HUES6 (cell line): ENCODE measurements at regions not wholly inside any gene's neighbourhood (a gene's known extent, or its start where the extent isn't known, plus 50 kb on each side); places are given as distances from the start of the nearest gene placed in this dataset.
"Not testable (repeated sequence)": the region's sequence is repeated elsewhere in the genome, so short reads cannot be mapped to it uniquely, and the experiment has no call there.

ENCODE experiments used
- H3K27ac ChIP-seq: 2 replicates; pipeline ENCODE4 v1.7.0; 2013; ENCODE audit warnings: low read depth, mild to moderate bottlenecking, low read length, inconsistent platforms
- H3K27me3 ChIP-seq: 2 replicates; pipeline ENCODE4 v1.6.1; 2013; ENCODE audit warnings: low read length; ENCODE audit not compliant: control insufficient read depth, insufficient read depth
- H3K36me3 ChIP-seq: 2 replicates; pipeline ENCODE4 v1.6.1; 2013; ENCODE audit warnings: low read length; ENCODE audit not compliant: control insufficient read depth, insufficient read depth
- H3K4me1 ChIP-seq: 2 replicates; pipeline ENCODE4 v1.6.1; 2013; ENCODE audit warnings: low read length; ENCODE audit not compliant: control insufficient read depth, insufficient read depth
- H3K4me3 ChIP-seq: 2 replicates; pipeline ENCODE4 v1.5.1; 2013; ENCODE audit warnings: low read depth, low read length
- H3K9ac ChIP-seq: one replicate; pipeline ENCODE4 v1.6.1; 2013; ENCODE audit warnings: mild to moderate bottlenecking, low read length
- H3K9me3 ChIP-seq: 2 replicates; pipeline ENCODE4 v1.6.1; 2013; ENCODE audit warnings: low read depth, low read length; ENCODE audit not compliant: control insufficient read depth, insufficient read depth

- H3K27me3 ChIP-seq, result no peaks in the 10 kb centered on the region
- no peak overlapping the region for H3K27ac ChIP-seq
- H3K4me1 ChIP-seq, result peaks cover 18% of the 10 kb centered on the region; the same call in 1 of the 2 replicates
- H3K36me3 ChIP-seq, result no peaks in the 10 kb centered on the region
- no peaks in the 10 kb centered on the region for H3K9me3 ChIP-seq
- no peak overlapping the region for H3K4me3 ChIP-seq
- H3K9ac ChIP-seq, result no peak overlapping the region
These were observed 134.8 kb upstream of the ANKRD28 start for GRCh38 chr3:15932348-15933300.

DNA sequence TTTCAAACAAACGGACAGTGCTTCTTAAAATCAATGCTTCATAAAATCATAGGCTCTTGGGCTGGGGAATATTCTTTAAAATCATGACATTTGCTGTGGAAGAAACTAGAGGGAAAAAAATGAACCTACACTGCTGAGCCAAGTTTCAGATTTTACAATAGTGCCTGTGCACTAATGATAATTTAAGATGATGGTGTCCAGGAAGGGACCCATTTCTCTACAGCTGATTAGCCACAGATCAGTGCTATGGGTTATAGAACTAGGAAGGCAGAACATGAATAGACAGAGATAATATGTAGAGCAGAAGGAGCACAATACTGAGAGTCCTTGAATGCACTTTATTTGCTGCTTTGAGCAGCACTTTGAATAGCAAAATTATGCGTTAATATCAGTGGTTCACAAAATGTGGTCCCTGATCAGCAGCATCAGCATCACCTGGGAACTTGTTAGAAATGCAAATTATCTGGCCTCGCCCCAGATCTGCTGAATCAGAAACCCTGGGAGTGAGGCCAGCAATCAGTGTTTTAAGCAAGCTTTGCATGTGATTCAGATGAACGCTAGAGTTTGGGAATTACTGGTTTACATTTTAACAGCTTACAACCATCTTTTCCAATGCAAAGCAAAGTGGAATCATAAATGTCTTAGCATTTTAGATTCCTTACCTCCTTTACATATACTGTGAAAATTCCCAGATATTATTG is 135.8 kb upstream of the ANKRD28 start:
- Histone ChIP-seq H3K4me1 (peaks cover 18% of the 10 kb centered on the region; the same call in 1 of the 2 replicates), H3K27ac (no peak overlapping the region), H3K4me3 (no peak overlapping the region), H3K9me3 (no peaks in the 10 kb centered on the region), H3K36me3 (no peaks in the 10 kb centered on the region), H3K27me3 (no peaks in the 10 kb centered on the region), H3K9ac (no peak overlapping the region)

DNA sequence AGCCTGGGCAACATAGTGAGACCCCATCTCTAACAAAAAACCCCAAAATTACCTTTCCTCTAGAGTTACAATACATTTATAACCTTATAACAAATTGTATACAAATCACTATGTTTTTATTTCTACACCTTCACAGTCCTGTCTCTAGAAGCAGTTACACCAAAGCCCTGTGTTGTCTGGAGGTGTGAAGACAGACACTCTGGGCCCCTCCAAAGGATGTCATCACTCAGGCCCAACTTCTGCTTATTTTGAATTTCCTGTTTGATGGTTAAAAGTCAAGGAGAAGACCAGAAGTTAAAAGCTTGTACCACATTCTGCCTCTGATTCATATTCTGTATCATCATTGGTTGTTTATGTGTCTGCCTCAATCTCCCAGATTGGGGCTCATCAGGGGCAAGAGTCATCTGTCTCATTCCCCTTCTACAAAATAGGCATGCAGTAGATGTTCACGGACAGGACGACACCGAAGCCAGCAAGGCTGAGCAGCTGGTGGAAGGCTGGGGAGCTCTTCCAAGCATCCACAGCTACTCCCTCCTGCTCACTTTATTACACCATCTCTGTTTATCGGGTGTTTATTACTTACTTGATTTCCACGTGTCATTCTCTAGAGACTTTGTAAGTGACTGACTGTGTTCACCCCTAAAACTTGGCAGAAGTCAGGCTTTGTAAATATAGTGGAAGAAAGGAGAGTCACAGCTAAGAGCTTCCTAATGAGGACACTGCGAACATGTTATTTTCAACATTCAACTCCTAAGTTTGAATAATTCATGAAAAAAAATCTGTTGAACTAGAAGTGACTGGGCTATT is 136.8 kb upstream of the ANKRD28 start:
- H3K9me3 ChIP-seq, result no peaks in the 10 kb centered on the region

DNA sequence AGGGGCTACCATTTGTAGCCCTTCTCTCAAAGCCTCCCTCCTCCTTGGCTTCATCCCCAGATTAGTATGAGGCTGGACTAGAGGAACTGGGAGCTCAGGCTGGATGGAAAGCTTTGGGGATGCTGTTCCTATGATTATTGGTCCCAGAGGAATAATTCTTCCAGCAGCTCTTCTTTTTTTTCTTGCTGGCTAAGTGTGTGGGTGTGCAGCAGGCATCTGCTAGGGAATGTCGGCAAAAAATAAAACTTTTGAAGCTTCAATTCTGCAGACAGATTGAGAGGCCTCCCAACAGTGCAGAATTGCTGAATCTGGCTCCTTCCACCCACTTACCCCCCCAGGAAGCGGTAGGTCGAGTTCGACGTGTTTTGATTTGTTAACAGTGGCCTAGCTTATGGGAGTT is 138.5 kb upstream of the ANKRD28 start:
- no peak overlapping the region for H3K9ac ChIP-seq
- H3K36me3 ChIP-seq, result no peaks in the 10 kb centered on the region
- peaks cover 2% of the 10 kb centered on the region; the same call in 1 of the 2 replicates for H3K9me3 ChIP-seq
- H3K4me1 ChIP-seq, result peaks cover 9% of the 10 kb centered on the region; the same call in 1 of the 2 replicates
- H3K27ac ChIP-seq, result no peak overlapping the region
- no peak overlapping the region for H3K4me3 ChIP-seq
- no peaks in the 10 kb centered on the region for H3K27me3 ChIP-seq

More for the DNA sequence above, 136.8 kb upstream of the ANKRD28 start:
- Histone ChIP-seq H3K4me1 (peaks cover 14% of the 10 kb centered on the region; the same call in 1 of the 2 replicates), H3K4me3 (no peak overlapping the region), H3K36me3 (no peaks in the 10 kb centered on the region), H3K27me3 (no peaks in the 10 kb centered on the region), H3K27ac (no peak overlapping the region), H3K9ac (no peak overlapping the region)

- peaks cover 3% of the 10 kb centered on the region; the same call in 1 of the 2 replicates for H3K9me3 ChIP-seq
- no peaks in the 10 kb centered on the region for H3K27me3 ChIP-seq
- no peak overlapping the region for H3K9ac ChIP-seq
- H3K27ac ChIP-seq, result no peak overlapping the region
- no peaks in the 10 kb centered on the region for H3K36me3 ChIP-seq
- H3K4me1 ChIP-seq, result no peaks in the 10 kb centered on the region
- H3K4me3 ChIP-seq, result no peak overlapping the region
These were observed 142.9 kb upstream of the ANKRD28 start for GRCh38 chr3:15940641-15941040.

DNA sequence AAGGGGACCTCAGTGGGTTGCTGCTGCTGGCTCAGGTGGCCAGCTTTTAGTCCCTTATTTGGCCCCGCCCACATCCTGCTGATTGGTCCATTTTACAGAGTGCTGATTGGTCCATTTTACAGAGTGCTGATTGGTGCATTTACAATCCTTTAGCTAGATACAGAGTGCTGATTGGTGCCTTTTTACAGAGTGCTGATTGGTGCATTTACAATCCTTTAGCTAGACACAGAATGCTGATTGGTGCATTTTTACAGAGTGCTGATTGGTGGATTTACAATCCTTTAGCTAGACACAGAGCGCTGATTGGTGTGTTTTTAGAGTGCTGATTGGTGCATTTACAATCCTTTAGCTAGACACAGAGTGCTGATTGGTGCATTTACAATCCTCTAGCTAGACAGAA is 143.7 kb upstream of the ANKRD28 start:
- not testable (repeated sequence) for H3K27ac ChIP-seq, H3K4me3 ChIP-seq, H3K27me3 ChIP-seq, H3K9ac ChIP-seq, H3K4me1 ChIP-seq, H3K36me3 ChIP-seq, H3K9me3 ChIP-seq

DNA sequence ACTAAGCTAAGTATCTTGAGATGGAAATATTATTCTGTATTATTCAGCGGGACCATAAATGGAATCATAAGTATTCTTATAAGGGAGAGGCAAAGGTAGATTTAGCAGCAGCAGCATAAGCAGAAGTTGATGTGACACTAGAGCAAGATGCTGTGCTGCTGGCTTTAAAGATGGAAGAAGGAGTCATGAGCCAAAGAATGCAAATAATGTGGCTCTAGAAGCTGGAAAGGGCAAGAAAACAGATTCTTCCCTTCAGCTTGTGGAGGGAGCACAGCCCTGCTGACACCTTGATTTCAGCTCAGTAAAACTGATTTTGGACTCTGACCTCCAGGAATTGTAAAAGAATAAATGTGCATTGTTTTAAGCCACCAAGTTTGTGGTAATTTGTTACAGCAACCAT is 144.2 kb upstream of the ANKRD28 start:
- Histone ChIP-seq H3K9me3 (peaks cover 3% of the 10 kb centered on the region; the same call in 1 of the 2 replicates), H3K4me1 (no peaks in the 10 kb centered on the region), H3K36me3 (no peaks in the 10 kb centered on the region), H3K27ac (no peak overlapping the region), H3K9ac (no peak overlapping the region), H3K4me3 (no peak overlapping the region), H3K27me3 (no peaks in the 10 kb centered on the region)

DNA sequence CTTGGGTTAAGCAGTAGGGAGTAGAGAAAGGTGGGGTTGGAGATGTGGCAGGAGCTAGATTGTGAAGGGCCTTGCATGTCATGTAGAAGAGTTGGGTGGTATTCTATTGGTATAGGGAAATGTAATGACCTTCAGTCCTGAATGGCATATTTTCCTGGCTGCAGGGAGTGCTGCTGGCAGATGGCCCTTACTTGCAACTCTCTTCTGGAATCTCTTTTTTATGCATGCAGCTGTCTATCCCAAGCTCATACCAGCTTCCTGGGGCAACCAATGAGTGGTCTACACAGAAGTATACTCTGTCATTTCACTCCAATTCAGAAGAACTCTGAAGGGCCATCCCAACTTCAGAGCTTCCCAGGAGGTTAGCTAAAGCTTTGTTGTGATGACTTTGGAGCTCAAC is 144.7 kb upstream of the ANKRD28 start:
- no peaks in the 10 kb centered on the region for H3K36me3 ChIP-seq
- H3K9me3 ChIP-seq, result peaks cover 3% of the 10 kb centered on the region; the same call in 1 of the 2 replicates
- no peak overlapping the region for H3K4me3 ChIP-seq
- no peak overlapping the region for H3K9ac ChIP-seq
- no peaks in the 10 kb centered on the region for H3K4me1 ChIP-seq
- H3K27me3 ChIP-seq, result no peaks in the 10 kb centered on the region
- no peak overlapping the region for H3K27ac ChIP-seq

DNA sequence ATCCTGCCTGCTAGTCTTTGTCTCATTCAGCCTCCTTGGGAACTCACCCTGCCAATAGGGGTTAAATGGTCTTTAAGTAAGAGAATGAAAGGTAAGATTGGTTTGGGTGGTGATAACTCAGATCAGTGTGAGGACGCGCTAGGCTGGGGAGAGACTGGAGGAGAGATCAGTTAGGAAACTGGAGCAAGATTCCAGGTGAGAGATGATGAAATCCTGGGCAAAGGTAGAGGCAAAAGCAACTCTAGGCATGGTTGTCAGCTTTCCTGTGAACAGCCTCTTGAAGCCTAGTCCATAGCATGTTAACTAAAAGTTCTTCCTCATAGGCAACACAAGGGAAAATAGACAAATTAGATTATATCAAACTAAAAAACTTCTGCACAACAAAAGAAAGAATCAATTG is 145.2 kb upstream of the ANKRD28 start:
- Histone ChIP-seq H3K27ac (no peak overlapping the region), H3K27me3 (no peaks in the 10 kb centered on the region), H3K9ac (no peak overlapping the region), H3K9me3 (peaks cover 3% of the 10 kb centered on the region; the same call in 1 of the 2 replicates), H3K36me3 (no peaks in the 10 kb centered on the region), H3K4me3 (no peak overlapping the region), H3K4me1 (no peaks in the 10 kb centered on the region)

- Histone ChIP-seq H3K4me1 (no peaks in the 10 kb centered on the region), H3K4me3 (no peak overlapping the region), H3K9ac (no peak overlapping the region), H3K9me3 (no peaks in the 10 kb centered on the region), H3K36me3 (no peaks in the 10 kb centered on the region), H3K27ac (no peak overlapping the region), H3K27me3 (no peaks in the 10 kb centered on the region)
These were observed 150.6 kb upstream of the ANKRD28 start for GRCh38 chr3:15948388-15948787.
